Loucy (cell line): ENCODE measurements at regions not wholly inside any gene's neighbourhood (a gene's known extent, or its start where the extent isn't known, plus 50 kb on each side); places are given as distances from the start of the nearest gene placed in this dataset.

Source experiments
- CTCF ChIP-seq: fragments of 200-600 bp; sonication (generic); conservative IDR thresholded peaks from 2 replicates; pipeline ENCODE4 v1.5.1; 2014; ENCODE audit warnings: mild to moderate bottlenecking, antibody characterized with exemption, low read length
- EZH2phosphoT487 ChIP-seq: fragments of 200-600 bp; IDR thresholded peaks from 2 replicates; pipeline ENCODE4 v1.6.1; 2018; ENCODE audit warnings: antibody characterized with exemption, mild to moderate bottlenecking, moderate library complexity, borderline replicate concordance

- TF ChIP-seq CTCF = no peak
- TF ChIP-seq EZH2phosphoT487 = no peak
Measured at GRCh38 chr2:59627599-59627998, 925.9 kb downstream of the BCL11A start.
